HL-60 (cell line): ENCODE measurements at regions not wholly inside any gene's neighbourhood (a gene's known extent, or its start where the extent isn't known, plus 50 kb on each side); places are given as distances from the start of the nearest gene placed in this dataset.

ENCODE experiments used
- CTCF ChIP-seq: IDR thresholded peaks from one replicate; pipeline ENCODE4 v1.5.1; 2011; ENCODE audit warnings: low read length, control low read depth, inconsistent platforms; ENCODE audit not compliant: insufficient read depth
- GABPA ChIP-seq: IDR thresholded peaks from 2 replicates; pipeline ENCODE4 v1.6.1; 2012; ENCODE audit warnings: low read depth
- POLR2AphosphoS5 ChIP-seq: IDR thresholded peaks from 2 replicates; pipeline ENCODE4 v1.6.1; 2012; ENCODE audit warnings: low read depth
- REST ChIP-seq: IDR thresholded peaks from 2 replicates; pipeline ENCODE4 v1.6.1; 2012; ENCODE audit warnings: low read depth; ENCODE audit not compliant: insufficient replicate concordance

GRCh38 chr3:184460276-184460675, 80.4 kb downstream of the CHRD start:
- TF ChIP-seq CTCF, result no peak
- TF ChIP-seq GABPA, result no peak
- TF ChIP-seq POLR2AphosphoS5, result no peak
- no peak for TF ChIP-seq REST
